H7 (cell line): ENCODE measurements at regions not wholly inside any gene's neighbourhood (a gene's known extent, or its start where the extent isn't known, plus 50 kb on each side); places are given as distances from the start of the nearest gene placed in this dataset.
A peak's percentile ranks its signal among the peaks of the same experiment; 100 is the strongest.

Experiments used
- DNase-seq: peaks from one replicate; pipeline ENCODE4 v3.0.0; 2012
- H3K27me3 ChIP-seq: 2 replicates; pipeline ENCODE4 v1.6.0; 2011; ENCODE audit warnings: mild to moderate bottlenecking, low read length; ENCODE audit not compliant: control insufficient read depth, insufficient read depth
- H3K36me3 ChIP-seq: replicated peaks from 2 replicates; pipeline ENCODE4 v1.5.1; 2011; ENCODE audit warnings: low read length; ENCODE audit not compliant: control insufficient read depth, insufficient read depth
- H3K4me3 ChIP-seq: 2 replicates; pipeline ENCODE4 v1.5.1; 2011; ENCODE audit warnings: low read depth, mild to moderate bottlenecking, control low read depth, low read length, moderate library complexity; ENCODE audit not compliant: insufficient read depth

DNA sequence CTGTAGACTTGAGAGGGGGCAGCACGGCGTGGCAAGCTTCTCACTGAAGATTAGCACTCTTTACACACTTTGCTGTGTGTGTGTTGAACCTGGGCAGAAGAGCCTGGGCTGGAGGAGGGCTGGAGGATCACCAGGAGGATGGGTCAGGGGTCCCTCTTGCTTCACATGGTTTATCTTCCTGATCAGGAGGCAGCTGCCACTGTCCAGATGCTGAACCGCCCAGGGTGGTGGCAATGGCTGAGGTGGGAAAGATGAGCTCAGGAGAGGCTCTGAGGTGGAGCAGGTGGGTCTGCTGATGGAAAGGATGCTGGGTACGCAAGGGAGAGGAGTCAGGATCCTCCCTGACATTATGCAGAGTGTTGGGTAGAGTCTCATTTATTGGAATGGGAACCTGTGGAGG, 191.5 kb downstream of the RAMP3 start:
- H3K36me3 ChIP-seq, result no peaks in the 10 kb centered on the region
- H3K27me3 ChIP-seq, result no peaks in the 10 kb centered on the region
- H3K4me3 ChIP-seq, result no peak overlapping the region
- DNase-seq, result no peak

GRCh38 chr7:45350896-45351295, 193.3 kb downstream of the RAMP3 start:
- Histone ChIP-seq H3K36me3 (no peaks in the 10 kb centered on the region), H3K4me3 (no peak overlapping the region), H3K27me3 (no peaks in the 10 kb centered on the region)
- DNase-seq, result no peak

DNA sequence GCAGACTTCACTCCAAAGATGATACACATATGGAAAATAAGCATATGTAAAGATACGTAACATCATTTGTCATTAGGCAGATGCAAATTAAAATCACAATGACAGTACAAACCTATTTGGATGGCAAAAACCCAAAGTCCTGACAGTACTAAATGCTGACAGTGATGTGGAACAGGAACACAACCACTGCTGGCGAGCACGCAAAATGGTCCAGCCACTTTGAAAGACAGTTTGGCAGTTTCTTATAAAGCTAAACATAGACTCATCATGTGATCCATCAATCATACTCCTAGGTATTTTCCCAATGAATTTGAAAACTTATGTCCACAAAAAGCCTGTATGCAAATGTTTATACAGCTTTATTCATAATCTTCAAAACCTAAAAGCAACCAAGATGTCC, 200.7 kb downstream of the RAMP3 start:
- Histone ChIP-seq H3K27me3 (no peaks in the 10 kb centered on the region), H3K4me3 (no peak overlapping the region), H3K36me3 (no peaks in the 10 kb centered on the region)
- no peak for DNase-seq

GRCh38 chr7:45359250-45359649, 201.7 kb downstream of the RAMP3 start:
- no peak overlapping the region for H3K4me3 ChIP-seq
- H3K27me3 ChIP-seq, result no peaks in the 10 kb centered on the region
- no peaks in the 10 kb centered on the region for H3K36me3 ChIP-seq
- no peak for DNase-seq

DNA sequence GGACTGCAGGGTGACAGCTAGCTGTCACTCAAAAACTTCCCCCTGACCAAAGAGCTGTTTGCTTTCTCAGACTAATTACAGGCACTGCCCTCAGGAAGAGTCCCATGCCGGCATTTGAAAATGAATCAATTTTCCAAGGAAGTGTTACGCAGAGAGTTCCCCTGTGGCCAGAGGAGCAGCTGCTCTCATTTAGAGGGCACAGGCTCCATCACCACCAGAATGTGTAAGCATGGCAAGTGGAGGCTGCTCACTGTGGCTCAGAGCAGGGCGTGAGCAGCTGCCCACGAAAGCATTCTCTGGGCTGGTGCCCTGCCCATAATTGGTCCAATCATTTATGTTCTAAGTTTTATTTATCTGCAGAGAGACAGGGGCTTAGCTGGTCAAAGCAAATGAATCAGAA, 202.2 kb downstream of the RAMP3 start:
- DNase-seq, result no peak
- Histone ChIP-seq H3K27me3 (no peaks in the 10 kb centered on the region), H3K4me3 (no peak overlapping the region), H3K36me3 (no peaks in the 10 kb centered on the region)

- no peaks in the 10 kb centered on the region for H3K27me3 ChIP-seq
- DNase-seq, result no peak
Measured at GRCh38 chr7:45363669-45364068, 206.1 kb downstream of the RAMP3 start.

DNA sequence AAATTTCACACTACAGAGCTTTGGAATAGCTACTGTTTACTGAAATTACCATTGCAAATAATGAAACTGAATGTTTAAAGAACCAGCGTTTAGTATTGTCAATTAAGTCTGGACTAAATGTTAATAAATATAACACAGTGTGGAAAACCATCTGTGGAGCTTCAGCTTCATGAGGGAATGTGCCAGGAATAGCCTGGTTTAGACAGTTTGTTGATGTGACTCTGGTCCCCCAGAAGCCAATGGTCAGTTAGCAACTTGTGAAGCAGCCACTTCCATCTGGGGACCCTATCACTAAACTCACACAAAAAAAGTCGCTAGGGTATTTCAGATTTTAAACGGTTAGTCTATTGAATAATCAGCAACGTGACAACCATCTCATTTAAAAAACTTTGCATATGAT, 207.8 kb downstream of the RAMP3 start:
- Histone ChIP-seq H3K36me3 (no peaks in the 10 kb centered on the region), H3K4me3 (no peak overlapping the region), H3K27me3 (no peaks in the 10 kb centered on the region)
- DNase-seq, result no peak

More at GRCh38 chr7:45363669-45364068, 206.1 kb downstream of the RAMP3 start:
- Histone ChIP-seq H3K4me3 (no peak overlapping the region), H3K36me3 (no peaks in the 10 kb centered on the region)

- DNase-seq, result no peak
- H3K36me3 ChIP-seq, result no peaks in the 10 kb centered on the region
- H3K27me3 ChIP-seq, result no peaks in the 10 kb centered on the region
- no peak overlapping the region for H3K4me3 ChIP-seq
Measured at GRCh38 chr7:45366475-45366874, 207.7 kb upstream of the ADCY1 start.

GRCh38 chr7:45367026-45367425, 207.1 kb upstream of the ADCY1 start:
- Histone ChIP-seq H3K27me3 (no peaks in the 10 kb centered on the region), H3K4me3 (no peak overlapping the region), H3K36me3 (no peaks in the 10 kb centered on the region)
- no peak for DNase-seq

DNA sequence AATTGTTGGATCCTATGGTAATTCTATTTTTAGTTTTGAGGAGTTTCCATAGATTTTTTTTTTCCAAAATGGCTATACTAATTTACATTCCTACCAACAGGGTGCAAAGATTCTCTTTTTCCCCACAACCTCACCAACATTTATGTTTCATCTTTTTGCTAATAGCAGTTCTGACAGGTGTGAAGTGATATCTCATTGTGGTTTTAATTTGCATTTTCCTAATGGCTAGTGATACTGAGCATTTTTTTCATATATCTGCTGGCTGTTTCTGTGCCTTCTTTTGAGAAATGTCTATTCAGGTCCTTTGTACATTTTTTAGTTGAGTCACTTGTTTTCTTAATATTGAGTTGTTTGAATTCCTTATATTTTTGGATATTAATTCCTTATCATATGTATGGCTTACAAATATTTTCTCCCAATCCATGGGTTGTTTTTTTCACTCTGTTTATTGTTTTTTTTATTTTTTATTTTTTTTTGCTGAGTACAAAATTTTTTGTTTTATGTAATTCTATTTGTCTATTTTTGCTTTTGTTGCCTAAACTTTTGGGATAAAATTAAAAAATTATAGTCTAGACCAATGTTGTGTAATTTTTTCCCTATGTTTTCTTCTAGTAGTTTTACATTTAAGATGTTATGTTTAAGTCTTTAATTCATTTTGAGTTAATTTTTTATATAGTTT, 205.9 kb upstream of the ADCY1 start:
- no peak for DNase-seq
- Histone ChIP-seq H3K4me3 (no peak overlapping the region), H3K27me3 (no peaks in the 10 kb centered on the region)

DNA sequence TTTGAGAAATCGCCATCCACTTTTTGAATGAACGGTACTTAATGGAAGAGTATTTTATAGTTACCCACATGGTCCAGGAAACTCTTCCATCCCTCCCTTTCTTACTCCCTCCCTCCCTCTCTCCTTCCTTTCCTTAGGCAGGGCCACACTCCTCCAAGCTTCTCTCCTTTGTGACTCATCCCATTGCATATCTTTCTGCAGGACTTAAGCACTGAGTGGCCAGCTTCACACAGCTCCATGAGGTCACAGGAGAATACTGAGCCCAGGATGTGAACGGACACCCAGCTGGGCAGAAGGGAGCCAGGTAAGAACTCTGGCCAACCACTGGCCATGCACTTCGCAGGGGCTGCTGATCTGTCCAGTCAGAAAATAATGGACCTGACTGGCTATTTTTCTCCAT, 189.7 kb upstream of the ADCY1 start:
- no peaks in the 10 kb centered on the region for H3K27me3 ChIP-seq
- H3K36me3 ChIP-seq, result no peaks in the 10 kb centered on the region
- no peak overlapping the region for H3K4me3 ChIP-seq
- DNase-seq, result no peak

More for the DNA sequence above, 205.9 kb upstream of the ADCY1 start:
- H3K36me3 ChIP-seq, result no peaks in the 10 kb centered on the region

DNA sequence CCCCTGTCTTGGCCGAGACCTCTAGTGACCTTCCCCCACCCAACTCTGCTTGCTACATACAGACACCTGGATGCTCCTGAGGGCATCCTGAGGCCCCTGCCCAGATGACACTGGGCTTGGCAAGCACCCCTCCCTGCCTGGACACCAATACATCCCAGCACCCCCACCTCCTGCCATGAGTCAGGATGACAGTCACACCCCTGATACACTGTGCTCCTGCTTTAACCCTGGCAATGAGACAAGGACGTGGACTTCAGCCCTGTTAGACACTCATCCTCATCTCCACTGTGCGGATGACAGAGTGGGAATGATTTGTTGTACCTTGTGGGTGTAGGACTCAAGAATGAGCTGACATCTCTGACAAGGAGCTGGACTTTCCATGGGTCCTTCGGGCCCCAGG, 186.3 kb upstream of the ADCY1 start:
- no peak overlapping the region for H3K4me3 ChIP-seq
- H3K36me3 ChIP-seq, result no peaks in the 10 kb centered on the region
- DNase-seq, result peak; percentile 13
- peaks cover 11% of the 10 kb centered on the region; the same call in 1 of the 2 replicates for H3K27me3 ChIP-seq

DNA sequence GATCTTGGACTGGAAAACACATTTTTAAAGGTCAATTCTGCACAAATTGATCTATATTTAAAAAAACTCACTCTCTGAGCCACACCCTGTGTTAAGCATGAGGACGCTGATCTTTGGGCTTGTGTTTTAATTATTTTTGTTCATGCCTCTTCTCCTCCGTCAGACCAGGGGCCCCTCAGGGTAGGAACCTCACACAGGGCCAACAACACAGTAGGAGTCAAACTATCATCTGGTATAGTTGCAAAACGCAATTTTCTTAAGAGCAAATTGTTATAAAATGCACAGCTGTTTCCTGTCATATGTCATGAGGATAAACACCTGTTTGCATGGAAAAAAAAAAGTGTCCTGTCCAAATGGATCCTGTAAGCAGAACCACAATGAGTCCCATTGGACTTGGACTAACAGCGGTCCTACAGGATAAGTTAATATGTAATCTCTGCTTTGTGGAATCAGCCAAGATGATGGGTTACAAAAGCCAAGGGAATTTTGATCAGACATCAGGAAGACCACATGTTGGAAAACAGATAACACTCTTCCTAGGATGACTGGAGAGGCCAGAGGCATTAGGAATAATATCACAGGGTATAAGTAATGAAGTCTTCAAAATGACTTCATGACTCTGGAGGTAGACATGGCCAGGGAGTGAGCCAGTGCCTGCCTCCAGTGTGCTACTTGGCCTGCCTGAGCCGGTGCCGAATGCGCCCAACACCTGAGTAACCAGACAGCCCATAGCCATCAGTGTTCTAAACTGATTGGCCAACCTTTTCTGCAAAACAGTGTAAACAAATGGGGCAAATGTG, 184.9 kb upstream of the ADCY1 start:
- Histone ChIP-seq H3K36me3 (no peaks in the 10 kb centered on the region), H3K27me3 (peaks cover 11% of the 10 kb centered on the region; the same call in 1 of the 2 replicates), H3K4me3 (no peak overlapping the region)
- DNase-seq, result no peak

GRCh38 chr7:45390180-45390579, 184.0 kb upstream of the ADCY1 start:
- Histone ChIP-seq H3K36me3 (no peaks in the 10 kb centered on the region), H3K4me3 (no peak overlapping the region), H3K27me3 (peaks cover 15% of the 10 kb centered on the region; the same call in 1 of the 2 replicates)
- DNase-seq, result no peak

DNA sequence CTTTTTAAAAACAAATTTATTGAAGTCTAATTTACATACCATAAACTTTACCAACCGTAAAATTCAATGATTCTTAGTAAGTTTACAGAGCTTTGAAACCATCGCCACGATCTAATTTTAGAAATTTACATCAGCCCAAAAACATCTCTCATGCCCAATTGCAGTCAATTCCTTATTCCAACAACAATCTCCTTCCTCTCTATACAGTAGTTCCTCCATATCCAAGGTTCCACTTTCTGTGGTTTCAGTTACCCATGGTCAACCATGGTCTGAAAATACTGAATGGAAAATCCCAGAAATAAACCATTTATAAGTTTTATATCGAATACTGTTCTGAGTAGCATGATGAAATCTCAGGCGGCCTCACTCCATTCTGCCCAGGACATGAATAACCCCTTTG, 183.4 kb upstream of the ADCY1 start:
- Histone ChIP-seq H3K36me3 (no peaks in the 10 kb centered on the region), H3K4me3 (no peak overlapping the region), H3K27me3 (peaks cover 17% of the 10 kb centered on the region; the same call in 1 of the 2 replicates)
- no peak for DNase-seq
